ENCODE measurements at regions not wholly inside any gene's neighbourhood (a gene's known extent, or its start where the extent isn't known, plus 50 kb on each side); places are given as distances from the start of the nearest gene placed in this dataset.

DNA sequence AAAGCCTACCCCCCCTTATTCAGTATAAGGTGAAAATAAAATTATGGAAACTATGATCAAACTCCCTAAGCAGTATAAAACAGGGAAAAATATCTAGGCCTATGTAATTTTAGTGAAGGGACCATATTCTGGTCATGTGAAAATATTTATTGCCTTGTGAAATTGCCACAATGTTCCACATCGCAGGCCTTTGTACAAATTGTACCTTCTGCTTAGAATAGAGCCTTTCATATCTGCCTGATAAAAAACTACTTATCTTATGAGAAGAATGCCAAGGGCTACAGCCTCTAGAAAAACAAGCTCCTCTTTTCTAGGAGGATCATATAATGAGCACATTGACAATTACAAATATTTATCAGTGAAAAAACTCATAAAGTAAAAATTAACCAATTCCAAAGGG lies 1280.0 kb downstream of the EFNB2 start:
- DNase-seq (ENCODE audit: low read depth in 2 of 2), result no peak

DNA sequence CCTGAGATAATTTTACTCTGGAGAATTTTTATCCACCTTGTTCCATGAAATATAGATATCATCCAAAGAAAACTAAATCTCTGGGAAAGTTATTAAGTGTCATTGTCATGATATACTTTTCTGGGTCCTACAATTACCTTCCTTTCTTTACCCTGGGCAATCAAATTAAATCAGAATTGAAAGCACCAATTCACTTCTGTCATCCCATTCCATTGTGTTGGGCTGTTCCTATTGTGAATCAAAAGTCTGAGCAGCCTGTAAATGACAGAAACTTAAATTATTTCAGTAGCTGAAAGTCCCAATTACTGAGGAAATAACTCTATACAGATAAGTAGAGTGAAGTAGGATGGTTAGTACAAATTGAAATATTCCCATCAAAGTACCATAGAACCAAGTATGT lies 1284.2 kb downstream of the EFNB2 start:
- DNase-seq (ENCODE audit: low read depth in 2 of 2), result no peak

DNA sequence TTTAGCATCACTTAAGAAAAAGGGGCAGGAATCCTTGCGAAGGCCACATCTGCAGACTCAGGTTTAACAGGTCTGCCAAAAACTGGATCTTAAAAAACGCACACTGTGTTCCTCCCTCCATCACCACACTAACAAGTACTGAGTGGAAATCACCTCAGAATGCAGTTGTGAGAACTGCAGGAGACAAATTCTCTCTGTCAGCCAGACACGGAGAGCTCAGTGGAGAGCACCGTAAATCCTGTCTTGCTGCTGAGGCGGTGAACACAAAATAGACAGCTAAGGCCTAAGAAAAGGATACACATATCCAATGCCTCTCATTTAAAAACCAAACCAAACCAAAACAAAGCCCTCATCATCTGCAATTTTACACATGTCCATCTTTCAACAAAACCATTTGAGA lies 1287.6 kb downstream of the EFNB2 start:
- no peak for DNase-seq (ENCODE audit: low read depth in 2 of 2)

DNA sequence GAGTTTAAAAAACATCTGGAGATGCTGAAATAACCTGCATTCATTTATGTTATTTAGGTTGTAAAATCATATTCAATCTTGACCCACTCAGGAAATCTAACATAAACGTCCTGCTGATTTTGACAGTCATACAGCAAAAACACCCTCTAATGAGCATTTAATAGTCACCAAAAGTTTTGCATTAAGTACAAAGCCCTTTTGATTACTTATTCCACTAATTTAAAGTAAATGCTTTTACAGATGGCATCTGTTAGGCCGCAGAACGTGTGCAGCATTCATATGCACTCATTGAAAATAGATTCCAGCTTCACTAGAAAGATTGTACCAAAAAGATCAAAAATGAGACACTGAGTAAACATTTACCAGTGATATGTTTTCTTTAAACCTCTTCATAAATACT lies 1295.1 kb downstream of the EFNB2 start:
- no peak for DNase-seq (ENCODE audit: low read depth in 2 of 2)

DNA sequence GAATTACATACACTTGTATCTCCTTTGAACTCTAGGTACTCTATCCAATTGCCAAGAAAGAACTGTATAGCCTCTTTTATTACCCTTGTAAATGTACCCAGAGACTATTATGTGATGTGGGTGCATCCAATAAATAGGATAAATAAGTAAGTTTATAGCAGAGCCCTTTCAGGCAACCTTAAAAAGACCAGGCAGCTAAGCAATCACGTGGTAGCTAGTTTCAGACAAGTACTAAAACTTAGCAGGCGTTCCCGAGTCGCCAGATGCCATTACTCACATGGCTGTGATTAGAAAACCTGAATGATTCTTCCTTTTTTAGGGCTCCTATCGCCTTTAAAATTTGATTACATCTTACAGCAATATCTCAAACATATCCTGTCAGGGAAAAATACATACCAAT lies 1303.0 kb downstream of the EFNB2 start:
- DNase-seq (ENCODE audit: low read depth in 2 of 2), result no peak

DNA sequence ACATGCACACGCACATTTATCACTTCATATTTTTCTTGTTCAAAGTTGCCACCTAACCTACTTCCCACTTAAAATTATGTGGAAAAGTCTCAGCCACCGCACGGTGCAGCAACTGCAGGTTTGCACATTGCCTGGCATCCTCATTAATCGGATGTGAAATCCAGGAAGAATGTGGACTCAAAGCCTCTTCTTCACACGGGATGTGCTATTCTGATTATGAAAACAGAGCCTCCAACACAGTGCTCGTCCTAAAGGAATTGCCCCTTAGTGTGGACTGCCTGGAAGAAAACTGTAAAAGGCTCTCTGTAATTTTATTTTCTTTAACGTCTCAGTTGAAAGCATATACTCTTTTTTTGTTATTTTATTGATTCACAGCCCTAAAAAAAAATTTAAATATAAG lies 1303.5 kb downstream of the EFNB2 start:
- no peak for DNase-seq (ENCODE audit: low read depth in 2 of 2)

DNA sequence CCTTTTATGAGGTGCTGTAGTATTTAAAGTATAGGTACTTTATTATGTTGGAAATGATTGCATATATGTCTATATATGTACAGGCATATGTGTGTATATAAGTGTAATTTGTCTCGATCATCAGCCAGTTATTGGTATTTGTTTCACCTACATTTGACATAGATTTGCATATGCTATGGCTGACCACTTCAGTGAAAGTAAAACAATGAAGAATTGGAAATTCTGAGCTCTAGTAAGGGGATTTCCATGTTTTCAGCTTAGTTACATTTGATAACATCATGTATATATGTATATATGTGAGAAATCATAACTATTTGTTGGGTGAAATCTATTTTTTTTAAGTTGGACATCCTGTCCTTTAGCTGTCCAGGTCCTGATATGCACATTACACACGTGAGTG lies 1303.9 kb downstream of the EFNB2 start:
- DNase-seq (ENCODE audit: low read depth in 2 of 2), result no peak

DNA sequence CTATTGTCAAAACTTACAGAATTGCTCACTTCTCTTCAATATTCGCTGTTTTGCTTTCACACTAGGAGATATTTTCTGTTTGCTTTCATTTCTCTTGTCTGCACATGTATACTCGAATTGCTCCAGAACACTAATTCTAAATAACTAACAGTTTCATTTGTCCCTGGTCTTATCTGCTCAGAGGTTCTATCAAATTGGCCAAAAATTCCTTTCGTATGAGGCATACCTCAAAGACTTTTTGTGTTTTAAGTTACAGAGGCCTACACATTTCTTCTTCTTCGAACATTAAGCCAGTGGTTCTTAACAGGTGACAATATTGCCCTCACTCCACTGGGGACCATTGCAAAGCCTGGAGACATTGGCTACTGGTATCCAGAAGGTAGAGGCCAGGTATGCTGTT lies 1314.6 kb downstream of the EFNB2 start:
- no peak for DNase-seq (ENCODE audit: low read depth in 2 of 2)

DNA sequence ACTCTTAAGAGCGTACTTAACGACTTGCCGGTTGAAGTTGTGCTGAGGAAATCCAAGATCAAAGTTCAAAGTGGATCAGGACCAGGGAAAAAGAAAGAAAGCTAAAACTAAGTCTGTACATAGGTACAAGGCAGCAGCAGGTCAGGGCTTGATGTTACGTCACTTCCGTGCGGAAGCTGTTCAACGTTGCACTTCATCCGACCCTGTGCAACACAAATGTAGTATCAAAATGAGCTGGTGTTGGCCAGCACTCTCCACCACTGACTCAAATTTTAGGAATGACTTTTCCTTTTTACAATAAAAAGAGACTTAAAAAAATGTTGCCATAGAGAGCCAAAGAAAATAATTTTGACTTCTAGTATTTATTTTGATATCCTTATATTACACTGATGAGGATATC lies 1315.4 kb downstream of the EFNB2 start:
- DNase-seq (ENCODE audit: low read depth in 2 of 2), result no peak

DNA sequence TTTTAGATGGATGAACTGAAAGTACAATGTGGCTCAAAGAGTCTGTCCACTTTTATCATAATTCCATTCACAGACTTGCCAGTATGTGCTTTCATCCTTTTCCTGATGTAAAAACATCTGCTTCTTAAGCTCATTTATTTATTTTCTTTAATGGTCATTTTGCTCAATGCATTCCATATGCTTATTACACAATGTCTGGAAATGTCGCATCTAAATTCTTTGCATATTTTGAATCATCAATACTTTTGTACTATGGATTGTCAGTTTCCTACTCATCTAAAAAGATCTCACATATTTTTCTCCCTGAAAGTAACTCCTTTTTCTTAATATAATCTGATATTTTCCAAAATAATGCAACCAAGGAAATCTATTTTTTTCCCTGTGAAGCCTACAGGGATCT lies 1315.8 kb downstream of the EFNB2 start:
- DNase-seq (ENCODE audit: low read depth in 2 of 2), result no peak

DNA sequence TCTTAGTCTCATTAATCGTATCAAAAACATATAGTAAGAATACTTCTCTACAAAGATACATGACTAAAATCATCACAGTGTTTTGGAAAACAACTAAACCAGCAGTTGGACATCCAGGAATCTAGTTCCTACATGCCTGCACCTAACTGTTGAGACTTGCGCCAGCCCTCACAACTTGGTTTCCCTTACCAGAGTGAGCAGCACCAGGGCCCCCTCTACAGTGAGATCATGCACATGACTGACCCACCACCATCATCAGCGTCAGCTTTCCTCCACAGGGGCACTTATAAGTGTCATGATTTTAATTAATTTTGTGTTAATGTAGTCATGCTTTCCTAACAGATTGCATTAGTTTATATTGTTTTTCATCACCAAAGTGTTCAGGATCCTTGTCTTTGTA lies 1322.0 kb downstream of the EFNB2 start:
- no peak for DNase-seq (ENCODE audit: low read depth in 2 of 2)

DNA sequence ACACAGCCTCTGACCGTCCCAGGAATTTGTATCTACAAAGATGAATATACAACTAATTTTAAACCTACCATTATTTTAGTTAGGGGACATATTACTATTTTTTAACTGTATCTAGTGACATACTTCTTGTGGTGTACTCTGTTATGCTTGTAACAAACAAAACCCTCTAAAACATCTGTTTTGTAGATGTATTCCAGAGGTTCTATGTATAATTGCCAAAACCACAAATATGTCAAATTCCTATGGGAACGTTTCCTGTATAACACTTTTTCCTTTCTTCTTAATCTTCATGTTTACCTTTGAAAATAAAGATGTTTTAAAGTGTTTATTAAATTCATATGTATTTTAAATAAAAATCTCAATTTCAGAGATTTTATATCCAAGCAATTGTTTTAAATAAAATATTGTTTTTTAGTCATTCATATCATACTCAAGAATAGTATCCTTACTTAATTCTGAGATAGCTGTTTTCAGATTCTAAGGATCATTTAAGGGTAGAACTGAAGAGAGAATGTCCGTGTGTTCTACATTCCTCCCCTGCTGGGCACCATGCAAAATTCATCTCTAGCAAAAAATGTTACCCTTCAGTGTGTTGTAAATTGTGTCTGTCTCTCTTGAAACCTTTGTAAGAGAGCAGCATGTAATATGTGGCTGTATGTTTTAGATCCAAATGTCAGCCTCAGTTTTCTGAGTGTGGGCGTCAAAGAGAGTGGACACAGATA lies 1327.7 kb downstream of the EFNB2 start:
- DNase-seq (ENCODE audit: low read depth in 2 of 2), result no peak

DNA sequence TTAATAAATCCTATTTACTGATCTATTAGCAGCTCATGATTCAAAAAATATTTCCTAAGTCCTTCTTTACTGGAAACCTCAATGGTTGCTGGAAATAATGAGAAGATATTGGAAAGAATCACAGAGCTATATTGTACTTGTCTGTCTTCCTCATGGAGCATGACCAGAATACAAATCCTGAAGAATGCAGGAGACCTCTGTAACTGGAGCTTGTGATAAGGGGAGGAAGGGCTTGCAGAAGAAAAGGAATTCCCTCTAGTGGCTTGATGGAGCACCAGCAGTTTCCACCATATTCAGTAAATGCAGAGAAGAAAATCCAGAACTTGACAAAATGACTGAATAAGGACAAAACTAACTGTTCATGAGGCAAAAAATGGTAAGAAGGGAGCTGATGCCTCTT lies 1333.1 kb downstream of the EFNB2 start:
- no peak for DNase-seq (ENCODE audit: low read depth in 2 of 2)

DNA sequence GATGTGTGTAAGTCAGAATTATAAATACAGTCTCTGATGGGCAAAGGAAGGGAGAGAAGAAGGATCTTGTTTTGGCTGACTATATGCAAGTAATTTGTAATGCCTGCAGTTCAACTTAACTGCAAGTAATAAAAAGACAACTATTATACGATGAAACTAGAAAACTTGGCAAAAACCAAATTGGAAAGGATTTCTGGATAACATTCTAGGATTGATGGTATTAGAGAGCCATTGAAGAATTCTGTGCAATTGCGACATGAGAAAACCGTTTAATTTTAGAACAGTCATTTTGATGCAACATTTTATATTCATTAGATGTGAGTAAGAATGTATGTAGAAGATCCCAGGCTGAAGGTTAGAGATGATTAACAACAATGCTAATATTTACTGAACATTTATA lies 1334.1 kb downstream of the EFNB2 start:
- DNase-seq (ENCODE audit: low read depth in 2 of 2), result no peak

DNA sequence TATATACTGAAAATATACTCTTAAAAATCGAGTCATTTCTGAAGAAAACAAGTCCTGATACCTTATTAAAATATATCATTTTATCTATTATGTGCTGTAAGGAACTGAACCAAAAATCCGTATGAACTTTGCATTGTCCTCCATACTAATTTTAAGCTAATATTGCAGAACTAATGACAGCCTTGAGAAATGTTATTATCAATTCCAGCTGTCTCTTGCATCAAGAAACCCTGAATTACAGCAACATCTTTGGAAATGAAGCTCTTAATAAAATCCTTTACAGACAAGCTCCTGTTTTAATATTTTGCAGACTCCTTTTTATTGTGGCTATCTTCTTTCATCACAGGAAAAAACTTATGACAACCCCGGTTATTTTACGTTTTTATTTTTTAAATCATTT lies 1335.3 kb downstream of the EFNB2 start:
- no peak for DNase-seq (ENCODE audit: low read depth in 2 of 2)

DNA sequence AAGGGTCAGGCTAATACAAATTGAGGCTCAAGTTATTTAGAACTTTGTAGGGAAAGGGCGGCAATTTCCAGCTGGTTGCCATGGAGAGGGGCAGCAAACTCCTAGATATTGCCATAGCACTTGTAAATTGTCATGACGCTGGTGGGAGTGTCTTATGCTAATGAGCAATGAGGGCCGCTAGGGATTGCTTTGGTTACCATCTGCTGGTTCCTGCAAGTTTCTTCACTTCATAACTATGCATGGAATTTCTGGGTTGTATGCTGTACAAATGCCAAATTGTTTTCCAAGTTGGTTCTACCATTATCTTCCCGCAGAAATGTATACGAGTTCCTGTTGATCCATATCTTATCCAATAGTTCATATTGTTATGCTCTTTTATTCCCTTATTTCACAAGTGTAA lies 1339.4 kb downstream of the EFNB2 start:
- DNase-seq (ENCODE audit: low read depth in 2 of 2), result no peak

DNA sequence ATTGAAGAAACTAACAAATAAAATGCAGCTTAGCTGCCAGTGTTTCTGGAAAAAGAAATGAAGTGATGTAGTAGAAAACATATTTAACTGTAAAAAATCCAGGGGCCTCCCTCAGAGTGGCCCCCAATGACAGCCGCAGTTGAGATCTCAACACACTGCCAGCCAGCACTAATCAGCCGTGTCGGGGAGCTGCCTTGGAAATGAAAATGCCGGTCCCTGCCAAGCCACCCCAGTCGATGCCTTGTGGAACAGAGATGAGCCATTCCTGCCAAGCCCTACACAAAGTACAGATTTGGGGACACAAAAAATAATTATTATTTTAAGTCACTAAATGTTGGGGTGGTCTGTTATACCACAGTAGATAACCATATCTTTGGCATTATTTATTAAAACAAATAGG lies 1342.4 kb downstream of the EFNB2 start:
- no peak for DNase-seq (ENCODE audit: low read depth in 2 of 2)

DNA sequence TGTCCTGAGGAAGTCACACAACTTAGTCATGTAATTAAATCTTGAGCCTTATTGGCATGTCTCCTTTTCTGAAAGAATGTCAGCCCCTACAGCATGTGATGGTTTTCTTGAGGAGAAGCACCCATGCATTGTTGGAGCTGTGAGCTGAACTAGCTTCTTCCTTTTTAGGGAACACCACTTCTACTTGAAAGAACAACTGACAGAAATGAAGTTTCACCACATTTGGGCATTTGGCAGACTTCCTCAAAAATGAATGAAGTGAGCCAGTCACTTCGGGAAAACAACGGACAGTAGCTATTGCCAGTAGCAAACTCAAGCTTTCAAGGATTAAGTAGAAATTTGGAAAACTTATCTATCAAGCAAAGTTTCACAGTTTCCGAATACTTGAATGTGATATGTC lies 1351.3 kb downstream of the EFNB2 start:
- DNase-seq (ENCODE audit: low read depth in 2 of 2), result no peak

DNA sequence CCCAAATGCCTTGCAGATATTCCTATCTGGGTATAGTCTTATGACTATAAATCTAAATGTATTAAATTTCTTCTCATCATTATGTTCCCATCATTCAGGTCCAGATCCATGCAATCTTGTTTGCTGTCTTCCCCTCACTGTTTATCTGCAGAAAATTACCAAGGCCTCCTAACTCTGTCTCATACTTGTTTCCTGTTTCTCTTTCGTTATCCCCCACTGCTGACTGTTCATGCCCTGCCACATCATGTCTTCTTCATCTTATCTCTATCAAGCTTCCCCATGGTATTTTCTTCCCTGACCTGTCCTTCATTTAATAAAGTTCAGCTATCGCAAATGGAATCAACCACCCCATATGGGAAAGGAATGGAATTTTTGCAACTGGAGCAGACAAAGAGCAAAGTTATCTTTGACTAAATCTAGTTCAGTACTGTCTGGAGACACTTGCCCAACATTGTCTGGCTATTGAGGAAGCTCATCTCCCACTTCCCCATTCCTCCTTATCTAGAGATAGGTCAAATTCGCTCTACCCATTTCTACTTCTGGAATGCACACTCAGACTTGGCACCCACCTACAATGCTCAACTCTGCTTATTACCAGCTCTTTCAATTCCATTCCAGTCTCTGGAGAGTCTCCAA lies 1358.1 kb downstream of the EFNB2 start:
- DNase-seq (ENCODE audit: low read depth in 2 of 2), result no peak

DNA sequence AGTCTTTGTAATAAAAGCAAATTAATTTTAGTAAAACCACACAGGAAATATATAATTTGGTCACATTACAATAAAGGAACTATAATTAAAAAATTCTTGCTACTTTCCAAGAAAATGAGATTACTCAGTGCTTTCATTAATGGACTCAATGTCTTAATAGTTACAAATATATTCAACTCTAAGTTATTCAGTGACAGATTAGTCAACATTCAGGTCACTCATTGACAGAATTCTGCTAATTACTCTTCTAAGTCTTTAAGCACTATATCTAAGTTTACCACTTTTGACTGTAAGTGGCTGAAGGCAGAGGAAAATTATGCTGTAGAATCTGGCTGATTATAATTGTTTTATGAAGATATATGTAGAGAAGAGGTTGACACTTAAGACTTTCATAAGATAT lies 1365.0 kb downstream of the EFNB2 start:
- DNase-seq (ENCODE audit: low read depth in 2 of 2), result no peak

DNA sequence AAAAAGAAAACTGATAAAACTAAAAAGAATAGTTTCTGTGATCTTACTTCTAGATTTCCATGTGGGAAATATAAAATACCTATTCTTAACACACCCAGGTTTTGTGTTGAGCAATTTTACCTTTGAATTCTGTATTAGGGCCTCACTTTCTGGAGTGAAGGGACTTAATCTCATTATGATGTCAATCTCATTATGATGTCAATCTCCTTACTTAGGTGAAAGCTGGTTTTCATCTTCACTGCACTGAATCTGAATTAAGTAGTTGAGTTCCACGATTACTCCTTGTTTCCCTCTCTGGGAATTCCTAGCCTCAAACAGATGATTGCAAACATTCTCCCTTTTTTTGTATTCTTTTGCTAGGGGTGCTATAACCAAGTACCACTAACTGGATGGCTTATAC lies 1367.2 kb downstream of the EFNB2 start:
- DNase-seq (ENCODE audit: low read depth in 2 of 2), result no peak

DNA sequence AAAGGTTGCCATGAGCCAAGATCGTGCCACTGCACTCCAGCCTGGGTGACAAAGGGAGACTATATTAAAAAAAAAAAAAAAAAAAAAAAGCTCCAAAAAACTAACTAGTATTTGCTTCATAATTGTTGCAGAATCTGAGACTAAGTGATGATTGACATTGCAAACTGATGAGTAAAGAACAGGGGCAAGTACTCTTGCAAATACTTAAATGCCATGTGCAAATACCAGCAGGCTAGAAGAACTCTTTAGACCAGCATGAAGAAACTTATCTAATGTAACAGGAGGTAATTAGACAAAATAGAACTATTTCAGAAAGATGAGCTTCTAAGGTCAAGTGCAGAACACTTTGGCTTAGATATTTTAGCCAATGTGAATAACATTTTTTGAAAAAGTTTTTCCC lies 1368.1 kb downstream of the EFNB2 start:
- no peak for DNase-seq (ENCODE audit: low read depth in 2 of 2)

DNA sequence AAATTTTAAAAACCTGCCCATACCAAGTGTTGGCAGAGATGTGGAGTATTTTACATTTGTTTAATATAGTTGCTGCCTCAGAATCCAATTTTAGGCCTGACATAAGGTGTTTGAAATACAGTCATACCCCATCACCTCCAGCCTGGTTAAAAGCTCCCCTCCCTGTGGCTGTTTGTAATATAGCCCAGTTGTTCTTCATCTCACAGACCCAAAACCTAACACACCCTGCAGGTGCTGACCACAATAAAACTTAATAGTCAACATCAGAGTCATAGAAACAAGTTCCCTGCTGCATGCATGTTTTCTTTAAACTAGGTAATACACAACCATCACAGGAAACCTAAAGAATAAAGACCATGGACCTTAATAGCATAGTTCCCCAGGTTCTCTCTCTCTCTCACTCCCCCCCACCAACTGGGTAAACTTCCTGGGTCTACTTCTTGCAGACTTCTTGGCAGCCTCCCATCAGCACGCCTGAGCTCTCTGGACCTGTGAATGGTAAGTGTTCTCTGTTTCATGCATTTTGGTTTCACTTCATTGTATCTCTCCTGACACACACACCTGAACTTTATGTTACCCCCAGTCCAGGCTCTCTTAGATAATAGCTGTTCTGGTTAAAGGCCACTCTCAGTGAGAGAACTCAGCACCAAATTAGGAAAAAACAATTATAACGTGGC lies 1369.9 kb downstream of the EFNB2 start:
- DNase-seq (ENCODE audit: low read depth in 2 of 2), result no peak

All from stimulated activated CD8-positive, alpha-beta memory T cell treated with anti-CD3 and anti-CD28 coated beads, Interleukin-15, amount 100 ng/mL, for 4 hours (primary cell).